H9 (cell line): ENCODE measurements at regions not wholly inside any gene's neighbourhood (a gene's known extent, or its start where the extent isn't known, plus 50 kb on each side); places are given as distances from the start of the nearest gene placed in this dataset.

Experiments
- DNase-seq: peaks from one replicate; pipeline ENCODE4 v3.0.0-alpha.2; 2017
- H2AFZ ChIP-seq: one replicate; pipeline ENCODE4 v1.6.1; 2013; ENCODE audit warnings: mild to moderate bottlenecking, low read length, control low read depth, moderate library complexity
- H2AK5ac ChIP-seq: 2 replicates; pipeline ENCODE4 v1.6.1; 2013; ENCODE audit warnings: low read length, control low read depth, mixed read lengths; ENCODE audit not compliant: insufficient read length
- H2BK120ac ChIP-seq: one replicate; pipeline ENCODE4 v1.6.1; 2013; ENCODE audit warnings: low read depth, mild to moderate bottlenecking, low read length, control low read depth, inconsistent platforms; ENCODE audit not compliant: poor library complexity, severe bottlenecking
- H2BK12ac ChIP-seq: 2 replicates; pipeline ENCODE4 v1.6.1; 2013; ENCODE audit warnings: low read length, control low read depth, mixed read lengths, low read depth; ENCODE audit not compliant: insufficient read length
- H2BK15ac ChIP-seq: 2 replicates; pipeline ENCODE4 v1.6.1; 2013; ENCODE audit warnings: low read depth, low read length, control low read depth
- H2BK20ac ChIP-seq: one replicate; pipeline ENCODE4 v1.6.1; 2013; ENCODE audit warnings: low read depth, mild to moderate bottlenecking, low read length, control low read depth, inconsistent platforms; ENCODE audit not compliant: poor library complexity, severe bottlenecking
- H2BK5ac ChIP-seq: 2 replicates; pipeline ENCODE4 v1.6.1; 2013; ENCODE audit warnings: low read length, control low read depth, mixed read lengths; ENCODE audit not compliant: insufficient read length
- H3K14ac ChIP-seq: 2 replicates; pipeline ENCODE4 v1.6.1; 2013; ENCODE audit warnings: low read length, control low read depth; ENCODE audit not compliant: insufficient read depth
- H3K18ac ChIP-seq: 2 replicates; pipeline ENCODE4 v1.6.1; 2013; ENCODE audit warnings: low read depth, mild to moderate bottlenecking, mixed read lengths, low read length, control low read depth; ENCODE audit not compliant: insufficient read length
- H3K23ac ChIP-seq: 2 replicates; pipeline ENCODE4 v1.6.1; 2013; ENCODE audit warnings: low read length, control low read depth, mixed read lengths, low read depth; ENCODE audit not compliant: insufficient read length
- H3K23me2 ChIP-seq: 2 replicates; pipeline ENCODE4 v1.6.1; 2013; ENCODE audit warnings: low read depth, mild to moderate bottlenecking, mixed read lengths, low read length, control low read depth; ENCODE audit not compliant: insufficient read length, poor library complexity, severe bottlenecking
- H3K27ac ChIP-seq: 2 replicates; pipeline ENCODE4 v1.5.1; 2013; ENCODE audit warnings: low read length, control low read depth, mixed read lengths, low read depth; ENCODE audit not compliant: insufficient read length
- H3K27me3 ChIP-seq: 2 replicates; pipeline ENCODE4 v1.6.1; 2013; ENCODE audit warnings: low read length, control low read depth, inconsistent platforms; ENCODE audit not compliant: insufficient read depth
- H3K4ac ChIP-seq: 2 replicates; pipeline ENCODE4 v1.6.1; 2013; ENCODE audit warnings: low read depth, mild to moderate bottlenecking, control low read depth, inconsistent platforms, low read length, moderate library complexity
- H3K4me1 ChIP-seq: 2 replicates; pipeline ENCODE4 v1.6.1; 2013; ENCODE audit warnings: low read length, control low read depth, inconsistent platforms; ENCODE audit not compliant: insufficient read depth
- H3K4me2 ChIP-seq: 2 replicates; pipeline ENCODE4 v1.6.1; 2013; ENCODE audit warnings: low read length, control low read depth, mixed read lengths; ENCODE audit not compliant: insufficient read length, insufficient read depth
- H3K56ac ChIP-seq: 2 replicates; pipeline ENCODE4 v1.6.1; 2013; ENCODE audit warnings: low read depth, mild to moderate bottlenecking, mixed read lengths, low read length, control low read depth; ENCODE audit not compliant: insufficient read length
- H3K79me1 ChIP-seq: 2 replicates; pipeline ENCODE4 v1.6.1; 2013; ENCODE audit warnings: low read depth, mild to moderate bottlenecking, moderate library complexity, low read length, control low read depth, inconsistent platforms; ENCODE audit not compliant: insufficient read depth, poor library complexity, severe bottlenecking
- H3K79me2 ChIP-seq: 2 replicates; pipeline ENCODE4 v1.6.1; 2013; ENCODE audit warnings: low read length, control low read depth, inconsistent platforms; ENCODE audit not compliant: insufficient read depth
- H3K9ac ChIP-seq: 2 replicates; pipeline ENCODE4 v1.6.1; 2013; ENCODE audit warnings: low read length, control low read depth, mixed read lengths; ENCODE audit not compliant: insufficient read length; ENCODE audit errors: extremely low read depth
- H3K9me3 ChIP-seq: one replicate; pipeline ENCODE4 v1.6.1; 2013; ENCODE audit warnings: low read depth, low read length, inconsistent platforms; ENCODE audit not compliant: control insufficient read depth
- H3T11ph ChIP-seq: one replicate; pipeline ENCODE4 v1.6.1; 2013; ENCODE audit warnings: mild to moderate bottlenecking, low read length, control low read depth, inconsistent platforms
- H4K20me1 ChIP-seq: one replicate; pipeline ENCODE4 v1.6.1; 2013; ENCODE audit not compliant: control insufficient read depth, insufficient read length, insufficient read depth
- H4K5ac ChIP-seq: 2 replicates; pipeline ENCODE4 v1.6.1; 2013; ENCODE audit warnings: low read depth, mild to moderate bottlenecking, mixed read lengths, low read length, control low read depth; ENCODE audit not compliant: insufficient read length
- H4K8ac ChIP-seq: replicated peaks from 2 replicates; pipeline ENCODE4 v1.6.1; 2013; ENCODE audit warnings: low read length, control low read depth, mixed read lengths, low read depth; ENCODE audit not compliant: insufficient read length
- H4K91ac ChIP-seq: 2 replicates; pipeline ENCODE4 v1.6.1; 2013; ENCODE audit warnings: low read depth, mild to moderate bottlenecking, moderate library complexity, mixed read lengths, low read length, control low read depth; ENCODE audit not compliant: insufficient read length
- H3K27ac Mint-ChIP-seq, 3 experiments: 2 replicates in 2 of 3; 3 replicates in 1 of 3; pipeline ENCODE4 v1.8.0; 2020 to 2021; ENCODE audit warnings: mixed read lengths in 3 of 3, mild to moderate bottlenecking in 1 of 3, moderate library complexity in 1 of 3
- H3K27me3 Mint-ChIP-seq: 2 replicates; pipeline ENCODE4 v1.8.0; 2021; ENCODE audit warnings: low read depth, mild to moderate bottlenecking, moderate library complexity, mixed read lengths
- H3K36me3 Mint-ChIP-seq, 3 experiments: 2 replicates in 2 of 3; 3 replicates in 1 of 3; pipeline ENCODE4 v1.8.0; 2020 to 2021; ENCODE audit warnings: low read depth in 3 of 3, mixed read lengths in 3 of 3; ENCODE audit not compliant: insufficient read depth in 1 of 3
- H3K4me1 Mint-ChIP-seq, 2 experiments: 2 replicates each; pipeline ENCODE4 v1.8.0; 2020; ENCODE audit warnings: mixed read lengths in 2 of 2
- H3K4me3 Mint-ChIP-seq, 2 experiments: 2 replicates in 1 of 2; 3 replicates in 1 of 2; pipeline ENCODE4 v1.8.0; 2020 to 2021; ENCODE audit warnings: mild to moderate bottlenecking in 2 of 2, mixed read lengths in 2 of 2, moderate library complexity in 1 of 2
- H3K9me3 Mint-ChIP-seq, 2 experiments: 2 replicates in 1 of 2; 3 replicates in 1 of 2; pipeline ENCODE4 v1.8.0; 2020; ENCODE audit warnings: mild to moderate bottlenecking in 2 of 2, mixed read lengths in 2 of 2, moderate library complexity in 1 of 2
- CTCF ChIP-seq: fragments of 200-600 bp; sonication (generic); conservative IDR thresholded peaks from 3 replicates; pipeline ENCODE4 v1.8.0; 2021; ENCODE audit warnings: antibody characterized with exemption, mild to moderate bottlenecking
- WGBS: extraction: QIAGEN DNeasy Blood & Tissue Kit; methylation state at CpG from one replicate; pipeline ENCODE4 v1.1.7; 2013; ENCODE audit warnings: missing lambda C conversion rate, low lambda C conversion rate, mixed read lengths; ENCODE audit not compliant: insufficient read length; ENCODE audit errors: extremely low coverage; 5-methylcytosine and 5-hydroxymethylcytosine counted together

GRCh38 chr4:3648195-3648594 lies 116.0 kb upstream of the LRPAP1 start:
- no peaks in the 10 kb centered on the region for H3K36me3 Mint-ChIP-seq
- WGBS = no CpG with 5 or more reads among the region's 16 CpGs
- H3K4me3 Mint-ChIP-seq = no peak overlapping the region

More at GRCh38 chr4:3648195-3648594, 116.0 kb upstream of the LRPAP1 start:
- Mint-ChIP-seq H3K27ac (no peak overlapping the region), H3K27me3 (peaks cover 31% of the 10 kb centered on the region), H3K9me3 (no peaks in the 10 kb centered on the region), H3K4me1 (peaks cover 4 to 12% of the 10 kb centered on the region in 2 experiments; a peak in 3 of 4 replicates)
- Histone ChIP-seq H3K79me2 (no peaks in the 10 kb centered on the region), H3K27me3 (no peaks in the 10 kb centered on the region), H2AK5ac (no peak overlapping the region), H3K9ac (no peak overlapping the region), H3K14ac (no peak overlapping the region), H3T11ph (no peak overlapping the region), H4K91ac (no peak overlapping the region), H3K4ac (no peak overlapping the region), H2BK12ac (no peak overlapping the region), H3K79me1 (no peaks in the 10 kb centered on the region), H3K18ac (no peak overlapping the region), H4K5ac (no peak overlapping the region), H2BK5ac (no peak overlapping the region), H4K8ac (no peak overlapping the region), H3K27ac (no peak overlapping the region), H3K4me2 (no peak overlapping the region), H3K23me2 (no peaks in the 10 kb centered on the region), H2BK15ac (no peak overlapping the region), H2AFZ (no peak overlapping the region), H2BK120ac (no peak overlapping the region), H3K4me1 (no peaks in the 10 kb centered on the region), H4K20me1 (peaks cover 2% of the 10 kb centered on the region), H3K9me3 (no peaks in the 10 kb centered on the region), H2BK20ac (no peak overlapping the region), H3K56ac (no peak overlapping the region), H3K23ac (no peak overlapping the region)
- TF ChIP-seq CTCF = no peak
- no peak for DNase-seq
